GM23338 (cell line): ENCODE measurements at regions not wholly inside any gene's neighbourhood (a gene's known extent, or its start where the extent isn't known, plus 50 kb on each side); places are given as distances from the start of the nearest gene placed in this dataset.

Source experiments
- ATAC-seq: fragments of 200-7000 bp; cut with Tn5 transposase; 3 replicates; pipeline ENCODE4 v1.9.1; 2020
- DNase-seq: peaks from one replicate; pipeline ENCODE4 v3.0.0-alpha.2; 2015; ENCODE audit warnings: low spot score
- H2AFZ ChIP-seq: fragments of 200-600 bp; sonication (generic); 2 replicates; pipeline ENCODE4 v1.8.0; 2016; ENCODE audit warnings: antibody characterized with exemption, mild to moderate bottlenecking, moderate library complexity
- H3F3A ChIP-seq: fragments of 200-600 bp; sonication (generic); replicated peaks from 2 replicates; pipeline ENCODE4 v1.8.0; 2017; ENCODE audit warnings: antibody characterized with exemption, mixed run types, low read depth
- H3K27ac ChIP-seq: fragments of 200-600 bp; sonication (generic); 2 replicates; pipeline ENCODE4 v1.6.1; 2016; ENCODE audit warnings: low read depth
- H3K27me3 ChIP-seq: fragments of 200-600 bp; sonication (generic); 2 replicates; pipeline ENCODE4 v1.8.0; 2016; ENCODE audit warnings: mild to moderate bottlenecking, mixed run types, moderate library complexity; ENCODE audit not compliant: insufficient read depth
- H3K36me3 ChIP-seq: fragments of 200-600 bp; sonication (generic); 2 replicates; pipeline ENCODE4 v1.8.0; 2016; ENCODE audit warnings: mild to moderate bottlenecking; ENCODE audit not compliant: insufficient read depth
- H3K4me1 ChIP-seq: fragments of 200-600 bp; sonication (generic); 2 replicates; pipeline ENCODE4 v1.8.0; 2016; ENCODE audit warnings: mild to moderate bottlenecking, moderate library complexity; ENCODE audit not compliant: insufficient read depth
- H3K4me2 ChIP-seq: fragments of 200-600 bp; sonication (generic); 2 replicates; pipeline ENCODE4 v1.7.1; 2017; ENCODE audit warnings: mixed run types
- H3K4me3 ChIP-seq: fragments of 200-600 bp; sonication (generic); 2 replicates; pipeline ENCODE4 v1.6.1; 2016; ENCODE audit warnings: mixed run types
- H3K79me2 ChIP-seq: fragments of 200-600 bp; sonication (generic); replicated peaks from 2 replicates; pipeline ENCODE4 v1.8.0; 2017; ENCODE audit warnings: mild to moderate bottlenecking; ENCODE audit not compliant: insufficient read depth
- H3K9me2 ChIP-seq: fragments of 200-600 bp; sonication (generic); 2 replicates; pipeline ENCODE4 v1.8.0; 2017; ENCODE audit not compliant: insufficient read depth
- H4K20me1 ChIP-seq: fragments of 200-600 bp; sonication (generic); replicated peaks from 2 replicates; pipeline ENCODE4 v1.8.0; 2017; ENCODE audit warnings: mild to moderate bottlenecking; ENCODE audit not compliant: insufficient read depth
- H3K27ac Mint-ChIP-seq: 2 replicates; pipeline ENCODE4 v1.8.0; 2020; ENCODE audit warnings: inconsistent platforms, mild to moderate bottlenecking, moderate library complexity, mixed read lengths
- H3K27me3 Mint-ChIP-seq: 3 replicates; pipeline ENCODE4 v1.8.0; 2022; ENCODE audit warnings: low read depth, mild to moderate bottlenecking, moderate library complexity, mixed read lengths, inconsistent platforms; ENCODE audit not compliant: insufficient read depth, poor library complexity
- H3K36me3 Mint-ChIP-seq: 3 replicates; pipeline ENCODE4 v1.8.0; 2021; ENCODE audit warnings: low read depth, mild to moderate bottlenecking, inconsistent platforms, moderate library complexity, mixed read lengths
- H3K4me1 Mint-ChIP-seq: 3 replicates; pipeline ENCODE4 v1.8.0; 2020; ENCODE audit warnings: mild to moderate bottlenecking, inconsistent platforms, mixed read lengths
- H3K4me3 Mint-ChIP-seq: 3 replicates; pipeline ENCODE4 v1.8.0; 2021; ENCODE audit warnings: moderate library complexity, mild to moderate bottlenecking, inconsistent platforms, mixed read lengths
- H3K9me3 Mint-ChIP-seq: 3 replicates; pipeline ENCODE4 v1.8.0; 2020; ENCODE audit warnings: moderate library complexity, mild to moderate bottlenecking, inconsistent platforms, mixed read lengths
- CREB1 ChIP-seq: fragments of 250-450 bp; sonication (Bioruptor Pico); IDR thresholded peaks from 2 replicates; pipeline ENCODE4 v1.5.0; 2020; ENCODE audit warnings: low read depth, mild to moderate bottlenecking, moderate library complexity
- EZH2 ChIP-seq: fragments of 200-600 bp; sonication (generic); IDR thresholded peaks from one replicate; pipeline ENCODE4 v1.8.0; 2017; ENCODE audit warnings: antibody characterized with exemption, mild to moderate bottlenecking, low read depth; ENCODE audit not compliant: unreplicated experiment
- JUNB ChIP-seq: IDR thresholded peaks from one replicate; pipeline ENCODE4 v1.6.1; 2016; ENCODE audit warnings: antibody characterized with exemption; ENCODE audit not compliant: unreplicated experiment
- NANOG ChIP-seq: IDR thresholded peaks from 2 replicates; pipeline ENCODE4 v1.6.1; 2016; ENCODE audit warnings: antibody characterized with exemption, borderline replicate concordance
- POLR2AphosphoS5 ChIP-seq: IDR thresholded peaks from 2 replicates; pipeline ENCODE4 v1.6.1; 2016; ENCODE audit warnings: antibody characterized with exemption, low read depth
- STAT1 ChIP-seq: IDR thresholded peaks from one replicate; pipeline ENCODE4 v1.6.1; 2016; ENCODE audit warnings: antibody characterized with exemption; ENCODE audit not compliant: unreplicated experiment
- ZNF114 ChIP-seq: fragments of 250-450 bp; sonication (Bioruptor Pico); IDR thresholded peaks from 2 replicates; pipeline ENCODE4 v1.5.0; 2020; ENCODE audit warnings: mild to moderate bottlenecking, moderate library complexity
- TF ChIP-seq, protein P1 (sequence below): IDR thresholded peaks from 2 replicates; pipeline ENCODE4 v1.6.1; 2016; ENCODE audit warnings: antibody characterized with exemption
- TF ChIP-seq, protein P2 (sequence below): IDR thresholded peaks from one replicate; pipeline ENCODE4 v1.6.1; 2018; ENCODE audit warnings: antibody characterized with exemption; ENCODE audit not compliant: unreplicated experiment
- TF ChIP-seq, protein P3 (sequence below): fragments of 250-450 bp; sonication (Bioruptor Pico); IDR thresholded peaks from 2 replicates; pipeline ENCODE4 v1.5.0; 2020; ENCODE audit warnings: mild to moderate bottlenecking, moderate library complexity
- TF ChIP-seq, protein P4 (sequence below), 2 experiments: fragments of 200-600 bp in 1 of 2; sonication (generic) in 1 of 2; conservative IDR thresholded peaks; 2 replicates each; pipeline versions ENCODE4 v1.5.1 to v1.6.1; 2016 to 2017; ENCODE audit warnings: antibody characterized with exemption in 2 of 2, low read depth in 2 of 2, mild to moderate bottlenecking in 2 of 2, moderate library complexity in 1 of 2

DNA sequence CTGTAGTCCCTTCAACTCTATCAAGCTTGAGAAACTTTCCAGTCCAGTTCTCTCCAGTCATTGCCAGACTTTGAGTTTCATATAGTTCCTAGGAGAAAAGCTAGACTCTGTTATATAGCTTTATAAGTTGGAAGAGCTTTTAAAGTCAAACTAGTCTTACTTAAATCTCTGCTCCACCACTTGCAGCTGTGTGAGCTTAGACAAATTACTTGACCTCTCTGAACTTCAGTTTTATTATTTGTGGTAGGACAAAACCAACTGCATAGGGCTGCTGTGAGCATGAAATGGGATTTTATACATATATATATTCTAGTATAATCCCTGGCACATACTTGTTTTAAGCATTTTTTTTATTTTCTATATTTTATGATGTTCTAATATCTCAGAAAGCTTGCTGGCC, 338.7 kb upstream of the NR5A2 start:
- H3K79me2 ChIP-seq: no peaks in the 10 kb centered on the region

More for the DNA sequence above, 338.7 kb upstream of the NR5A2 start:
- no peak overlapping the region for H3K27ac Mint-ChIP-seq
- Histone ChIP-seq H3K36me3 (no peaks in the 10 kb centered on the region), H3F3A (no peaks in the 10 kb centered on the region), H3K27me3 (no peaks in the 10 kb centered on the region), H3K9me2 (no peaks in the 10 kb centered on the region), H2AFZ (no peak overlapping the region), H3K27ac (no peak overlapping the region), H4K20me1 (no peaks in the 10 kb centered on the region), H3K4me1 (peaks cover 37% of the 10 kb centered on the region), H3K4me3 (no peak overlapping the region), H3K4me2 (peak overlapping the region; percentile 2; the same call in 1 of the 2 replicates)
- H3K4me3 Mint-ChIP-seq: no peak overlapping the region; the same call in 2 of the 3 replicates
- DNase-seq (no peak), ATAC-seq (no peak)
- no peak for TF ChIP-seq POLR2AphosphoS5
- no peak for TF ChIP-seq EZH2
- TF ChIP-seq, protein P1, sequence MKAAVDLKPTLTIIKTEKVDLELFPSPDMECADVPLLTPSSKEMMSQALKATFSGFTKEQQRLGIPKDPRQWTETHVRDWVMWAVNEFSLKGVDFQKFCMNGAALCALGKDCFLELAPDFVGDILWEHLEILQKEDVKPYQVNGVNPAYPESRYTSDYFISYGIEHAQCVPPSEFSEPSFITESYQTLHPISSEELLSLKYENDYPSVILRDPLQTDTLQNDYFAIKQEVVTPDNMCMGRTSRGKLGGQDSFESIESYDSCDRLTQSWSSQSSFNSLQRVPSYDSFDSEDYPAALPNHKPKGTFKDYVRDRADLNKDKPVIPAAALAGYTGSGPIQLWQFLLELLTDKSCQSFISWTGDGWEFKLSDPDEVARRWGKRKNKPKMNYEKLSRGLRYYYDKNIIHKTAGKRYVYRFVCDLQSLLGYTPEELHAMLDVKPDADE: no peak
- TF ChIP-seq STAT1: no peak
- TF ChIP-seq JUNB: no peak
- TF ChIP-seq, protein P2, sequence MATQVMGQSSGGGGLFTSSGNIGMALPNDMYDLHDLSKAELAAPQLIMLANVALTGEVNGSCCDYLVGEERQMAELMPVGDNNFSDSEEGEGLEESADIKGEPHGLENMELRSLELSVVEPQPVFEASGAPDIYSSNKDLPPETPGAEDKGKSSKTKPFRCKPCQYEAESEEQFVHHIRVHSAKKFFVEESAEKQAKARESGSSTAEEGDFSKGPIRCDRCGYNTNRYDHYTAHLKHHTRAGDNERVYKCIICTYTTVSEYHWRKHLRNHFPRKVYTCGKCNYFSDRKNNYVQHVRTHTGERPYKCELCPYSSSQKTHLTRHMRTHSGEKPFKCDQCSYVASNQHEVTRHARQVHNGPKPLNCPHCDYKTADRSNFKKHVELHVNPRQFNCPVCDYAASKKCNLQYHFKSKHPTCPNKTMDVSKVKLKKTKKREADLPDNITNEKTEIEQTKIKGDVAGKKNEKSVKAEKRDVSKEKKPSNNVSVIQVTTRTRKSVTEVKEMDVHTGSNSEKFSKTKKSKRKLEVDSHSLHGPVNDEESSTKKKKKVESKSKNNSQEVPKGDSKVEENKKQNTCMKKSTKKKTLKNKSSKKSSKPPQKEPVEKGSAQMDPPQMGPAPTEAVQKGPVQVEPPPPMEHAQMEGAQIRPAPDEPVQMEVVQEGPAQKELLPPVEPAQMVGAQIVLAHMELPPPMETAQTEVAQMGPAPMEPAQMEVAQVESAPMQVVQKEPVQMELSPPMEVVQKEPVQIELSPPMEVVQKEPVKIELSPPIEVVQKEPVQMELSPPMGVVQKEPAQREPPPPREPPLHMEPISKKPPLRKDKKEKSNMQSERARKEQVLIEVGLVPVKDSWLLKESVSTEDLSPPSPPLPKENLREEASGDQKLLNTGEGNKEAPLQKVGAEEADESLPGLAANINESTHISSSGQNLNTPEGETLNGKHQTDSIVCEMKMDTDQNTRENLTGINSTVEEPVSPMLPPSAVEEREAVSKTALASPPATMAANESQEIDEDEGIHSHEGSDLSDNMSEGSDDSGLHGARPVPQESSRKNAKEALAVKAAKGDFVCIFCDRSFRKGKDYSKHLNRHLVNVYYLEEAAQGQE: no peak
- no peak for TF ChIP-seq NANOG
- TF ChIP-seq, protein P3, sequence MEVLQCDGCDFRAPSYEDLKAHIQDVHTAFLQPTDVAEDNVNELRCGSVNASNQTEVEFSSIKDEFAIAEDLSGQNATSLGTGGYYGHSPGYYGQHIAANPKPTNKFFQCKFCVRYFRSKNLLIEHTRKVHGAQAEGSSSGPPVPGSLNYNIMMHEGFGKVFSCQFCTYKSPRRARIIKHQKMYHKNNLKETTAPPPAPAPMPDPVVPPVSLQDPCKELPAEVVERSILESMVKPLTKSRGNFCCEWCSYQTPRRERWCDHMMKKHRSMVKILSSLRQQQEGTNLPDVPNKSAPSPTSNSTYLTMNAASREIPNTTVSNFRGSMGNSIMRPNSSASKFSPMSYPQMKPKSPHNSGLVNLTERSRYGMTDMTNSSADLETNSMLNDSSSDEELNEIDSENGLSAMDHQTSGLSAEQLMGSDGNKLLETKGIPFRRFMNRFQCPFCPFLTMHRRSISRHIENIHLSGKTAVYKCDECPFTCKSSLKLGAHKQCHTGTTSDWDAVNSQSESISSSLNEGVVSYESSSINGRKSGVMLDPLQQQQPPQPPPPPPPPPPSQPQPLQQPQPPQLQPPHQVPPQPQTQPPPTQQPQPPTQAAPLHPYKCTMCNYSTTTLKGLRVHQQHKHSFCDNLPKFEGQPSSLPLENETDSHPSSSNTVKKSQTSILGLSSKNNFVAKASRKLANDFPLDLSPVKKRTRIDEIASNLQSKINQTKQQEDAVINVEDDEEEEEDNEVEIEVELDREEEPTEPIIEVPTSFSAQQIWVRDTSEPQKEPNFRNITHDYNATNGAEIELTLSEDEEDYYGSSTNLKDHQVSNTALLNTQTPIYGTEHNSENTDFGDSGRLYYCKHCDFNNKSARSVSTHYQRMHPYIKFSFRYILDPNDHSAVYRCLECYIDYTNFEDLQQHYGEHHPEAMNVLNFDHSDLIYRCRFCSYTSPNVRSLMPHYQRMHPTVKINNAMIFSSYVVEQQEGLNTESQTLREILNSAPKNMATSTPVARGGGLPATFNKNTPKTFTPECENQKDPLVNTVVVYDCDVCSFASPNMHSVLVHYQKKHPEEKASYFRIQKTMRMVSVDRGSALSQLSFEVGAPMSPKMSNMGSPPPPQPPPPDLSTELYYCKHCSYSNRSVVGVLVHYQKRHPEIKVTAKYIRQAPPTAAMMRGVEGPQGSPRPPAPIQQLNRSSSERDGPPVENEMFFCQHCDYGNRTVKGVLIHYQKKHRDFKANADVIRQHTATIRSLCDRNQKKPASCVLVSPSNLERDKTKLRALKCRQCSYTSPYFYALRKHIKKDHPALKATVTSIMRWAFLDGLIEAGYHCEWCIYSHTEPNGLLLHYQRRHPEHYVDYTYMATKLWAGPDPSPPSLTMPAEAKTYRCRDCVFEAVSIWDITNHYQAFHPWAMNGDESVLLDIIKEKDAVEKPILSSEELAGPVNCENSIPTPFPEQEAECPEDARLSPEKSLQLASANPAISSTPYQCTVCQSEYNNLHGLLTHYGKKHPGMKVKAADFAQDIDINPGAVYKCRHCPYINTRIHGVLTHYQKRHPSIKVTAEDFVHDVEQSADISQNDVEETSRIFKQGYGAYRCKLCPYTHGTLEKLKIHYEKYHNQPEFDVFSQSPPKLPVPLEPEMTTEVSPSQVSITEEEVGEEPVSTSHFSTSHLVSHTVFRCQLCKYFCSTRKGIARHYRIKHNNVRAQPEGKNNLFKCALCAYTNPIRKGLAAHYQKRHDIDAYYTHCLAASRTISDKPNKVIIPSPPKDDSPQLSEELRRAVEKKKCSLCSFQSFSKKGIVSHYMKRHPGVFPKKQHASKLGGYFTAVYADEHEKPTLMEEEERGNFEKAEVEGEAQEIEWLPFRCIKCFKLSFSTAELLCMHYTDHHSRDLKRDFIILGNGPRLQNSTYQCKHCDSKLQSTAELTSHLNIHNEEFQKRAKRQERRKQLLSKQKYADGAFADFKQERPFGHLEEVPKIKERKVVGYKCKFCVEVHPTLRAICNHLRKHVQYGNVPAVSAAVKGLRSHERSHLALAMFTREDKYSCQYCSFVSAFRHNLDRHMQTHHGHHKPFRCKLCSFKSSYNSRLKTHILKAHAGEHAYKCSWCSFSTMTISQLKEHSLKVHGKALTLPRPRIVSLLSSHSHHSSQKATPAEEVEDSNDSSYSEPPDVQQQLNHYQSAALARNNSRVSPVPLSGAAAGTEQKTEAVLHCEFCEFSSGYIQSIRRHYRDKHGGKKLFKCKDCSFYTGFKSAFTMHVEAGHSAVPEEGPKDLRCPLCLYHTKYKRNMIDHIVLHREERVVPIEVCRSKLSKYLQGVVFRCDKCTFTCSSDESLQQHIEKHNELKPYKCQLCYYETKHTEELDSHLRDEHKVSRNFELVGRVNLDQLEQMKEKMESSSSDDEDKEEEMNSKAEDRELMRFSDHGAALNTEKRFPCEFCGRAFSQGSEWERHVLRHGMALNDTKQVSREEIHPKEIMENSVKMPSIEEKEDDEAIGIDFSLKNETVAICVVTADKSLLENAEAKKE (CRISPR knock-in tag): no peak
- TF ChIP-seq, protein P4, sequence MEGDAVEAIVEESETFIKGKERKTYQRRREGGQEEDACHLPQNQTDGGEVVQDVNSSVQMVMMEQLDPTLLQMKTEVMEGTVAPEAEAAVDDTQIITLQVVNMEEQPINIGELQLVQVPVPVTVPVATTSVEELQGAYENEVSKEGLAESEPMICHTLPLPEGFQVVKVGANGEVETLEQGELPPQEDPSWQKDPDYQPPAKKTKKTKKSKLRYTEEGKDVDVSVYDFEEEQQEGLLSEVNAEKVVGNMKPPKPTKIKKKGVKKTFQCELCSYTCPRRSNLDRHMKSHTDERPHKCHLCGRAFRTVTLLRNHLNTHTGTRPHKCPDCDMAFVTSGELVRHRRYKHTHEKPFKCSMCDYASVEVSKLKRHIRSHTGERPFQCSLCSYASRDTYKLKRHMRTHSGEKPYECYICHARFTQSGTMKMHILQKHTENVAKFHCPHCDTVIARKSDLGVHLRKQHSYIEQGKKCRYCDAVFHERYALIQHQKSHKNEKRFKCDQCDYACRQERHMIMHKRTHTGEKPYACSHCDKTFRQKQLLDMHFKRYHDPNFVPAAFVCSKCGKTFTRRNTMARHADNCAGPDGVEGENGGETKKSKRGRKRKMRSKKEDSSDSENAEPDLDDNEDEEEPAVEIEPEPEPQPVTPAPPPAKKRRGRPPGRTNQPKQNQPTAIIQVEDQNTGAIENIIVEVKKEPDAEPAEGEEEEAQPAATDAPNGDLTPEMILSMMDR (conservative IDR thresholded peaks at IDR 0.05; ENCODE audit: low read depth in 2 of 2): no peak
- TF ChIP-seq CREB1: no peak
- no peak for TF ChIP-seq ZNF114 (CRISPR knock-in tag)
- no peaks in the 10 kb centered on the region for H3K27me3 Mint-ChIP-seq
- H3K4me1 Mint-ChIP-seq: peaks cover 47% of the 10 kb centered on the region
- no peaks in the 10 kb centered on the region for H3K36me3 Mint-ChIP-seq
- no peaks in the 10 kb centered on the region for H3K9me3 Mint-ChIP-seq
